Myocyte (in vitro differentiated cells): ENCODE measurements at regions not wholly inside any gene's neighbourhood (a gene's known extent, or its start where the extent isn't known, plus 50 kb on each side); places are given as distances from the start of the nearest gene placed in this dataset.
"Not testable (repeated sequence)": the region's sequence is repeated elsewhere in the genome, so short reads cannot be mapped to it uniquely, and the experiment has no call there.

Source experiments
- DNase-seq: peaks from one replicate; pipeline ENCODE4 v3.0.0-alpha.2; 2012; ENCODE audit warnings: low read depth

DNA sequence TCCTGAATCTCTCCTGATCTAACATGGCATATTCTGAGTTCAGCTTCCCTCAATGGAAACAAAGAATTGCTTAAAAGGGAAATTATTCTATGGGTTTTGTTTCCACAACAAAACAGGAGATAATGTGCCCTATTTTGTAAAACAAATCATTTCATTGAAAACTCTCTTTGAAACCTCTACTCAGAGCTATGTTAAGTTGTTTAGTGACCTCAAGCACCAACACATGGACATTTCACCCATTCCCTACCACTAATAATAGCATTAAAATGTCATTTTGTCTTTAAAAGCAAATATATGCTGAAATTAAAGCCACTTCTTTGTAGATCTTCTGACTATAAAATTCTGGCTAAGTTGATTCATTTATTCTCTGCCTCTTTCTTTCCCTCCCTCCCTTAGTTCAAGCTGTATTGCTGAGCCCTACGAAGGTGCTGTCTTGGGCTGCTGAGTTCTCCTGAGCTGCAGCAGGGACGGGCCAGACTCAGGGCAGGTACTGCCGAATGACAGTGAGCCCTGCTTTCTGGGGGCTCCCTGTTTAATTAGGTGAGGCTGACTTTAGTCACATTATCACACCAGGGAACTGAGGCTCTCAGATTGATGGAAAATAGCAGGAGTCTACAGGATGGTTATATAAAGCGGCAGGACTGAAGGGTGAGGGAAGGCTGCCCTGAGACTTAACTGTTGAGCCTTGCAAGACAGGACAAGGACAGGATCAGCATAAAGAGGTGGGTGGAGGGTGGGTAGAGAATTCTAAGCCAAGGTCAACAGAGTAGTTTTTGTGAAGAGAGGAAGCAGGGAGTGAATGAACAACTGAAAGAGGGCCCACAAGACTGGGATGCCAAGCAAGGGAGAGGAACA lies 1685.1 kb downstream of the SPATA31A7 start:
- DNase-seq = not testable (repeated sequence)

DNA sequence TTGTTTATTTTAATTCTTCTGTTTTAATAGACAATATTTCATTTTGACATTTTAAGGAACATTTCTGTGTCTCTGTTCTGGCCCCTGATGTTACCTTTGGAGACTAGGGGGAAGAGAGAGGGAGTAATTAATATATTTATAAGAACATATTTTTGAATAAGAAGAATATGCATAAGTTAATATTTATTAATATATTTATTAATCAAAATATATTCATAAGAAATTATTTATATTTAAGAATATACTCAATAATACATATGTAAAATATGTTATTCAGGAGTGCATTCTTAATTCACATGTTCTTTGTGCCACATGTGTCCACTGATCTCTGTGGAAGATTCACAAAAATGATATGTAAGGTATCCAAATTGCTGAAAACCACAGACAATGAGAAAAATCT lies 1687.7 kb downstream of the SPATA31A7 start:
- DNase-seq = not testable (repeated sequence)

DNA sequence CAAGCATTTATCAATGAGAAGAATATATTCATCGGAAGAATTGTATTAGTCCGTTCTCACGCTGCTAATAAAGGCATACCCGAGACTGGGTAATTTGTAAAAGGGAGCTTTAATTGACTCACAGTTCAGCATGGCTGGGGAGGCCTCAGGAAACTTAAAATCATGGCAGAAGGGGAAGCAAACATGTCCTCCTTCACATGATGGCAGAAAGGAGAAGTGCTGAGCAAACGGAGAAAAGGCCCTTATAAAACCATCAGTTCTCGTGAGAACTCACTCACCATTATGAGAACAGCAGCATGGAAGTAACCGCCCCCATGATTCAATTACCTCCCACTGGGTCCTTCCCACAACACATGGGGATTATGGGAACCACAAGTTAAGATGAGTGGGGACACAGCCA lies 1688.2 kb downstream of the SPATA31A7 start:
- DNase-seq = peak; percentile 13

DNA sequence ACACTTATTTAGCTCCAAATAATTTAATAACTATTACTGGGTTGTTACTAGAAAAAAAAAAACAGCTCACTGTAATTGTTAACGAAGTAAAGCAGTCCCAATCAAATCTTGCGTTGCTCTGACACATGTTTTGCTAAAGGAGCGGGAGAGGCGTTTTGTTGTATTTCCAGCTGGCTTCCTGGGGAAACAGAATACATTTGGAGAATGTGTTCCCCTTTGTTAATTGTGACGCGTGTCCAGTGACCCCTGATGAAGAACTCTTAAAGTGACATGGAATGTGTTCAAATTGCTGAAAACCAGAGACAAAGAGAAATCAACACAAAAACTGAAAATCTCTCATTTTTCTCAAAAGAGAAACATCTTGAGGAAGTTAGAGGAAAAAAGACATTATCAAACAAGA lies 1690.6 kb downstream of the SPATA31A7 start:
- not testable (repeated sequence) for DNase-seq

GRCh38 chr9:62880971-62881370 lies 1691.1 kb downstream of the SPATA31A7 start:
- not testable (repeated sequence) for DNase-seq

DNA sequence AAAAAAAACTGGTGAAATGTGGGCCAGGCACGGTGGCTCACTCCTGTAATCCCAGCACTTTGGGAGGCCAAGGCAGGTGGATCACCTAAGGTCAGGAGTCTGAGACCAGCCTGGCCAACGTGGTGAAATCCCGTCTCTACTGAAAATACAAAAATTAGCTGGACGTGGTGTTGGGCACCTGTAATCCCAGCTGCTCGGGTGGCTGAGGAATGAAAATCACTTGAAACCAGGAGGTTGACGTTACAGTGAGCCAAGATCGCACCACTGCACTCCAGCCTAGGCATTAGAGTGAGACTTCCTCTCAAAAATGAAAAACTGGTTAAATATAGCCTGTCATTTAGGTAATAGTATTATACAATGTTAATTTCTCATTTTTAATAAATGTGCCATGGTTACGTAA lies 1692.0 kb downstream of the SPATA31A7 start:
- DNase-seq = not testable (repeated sequence)

DNA sequence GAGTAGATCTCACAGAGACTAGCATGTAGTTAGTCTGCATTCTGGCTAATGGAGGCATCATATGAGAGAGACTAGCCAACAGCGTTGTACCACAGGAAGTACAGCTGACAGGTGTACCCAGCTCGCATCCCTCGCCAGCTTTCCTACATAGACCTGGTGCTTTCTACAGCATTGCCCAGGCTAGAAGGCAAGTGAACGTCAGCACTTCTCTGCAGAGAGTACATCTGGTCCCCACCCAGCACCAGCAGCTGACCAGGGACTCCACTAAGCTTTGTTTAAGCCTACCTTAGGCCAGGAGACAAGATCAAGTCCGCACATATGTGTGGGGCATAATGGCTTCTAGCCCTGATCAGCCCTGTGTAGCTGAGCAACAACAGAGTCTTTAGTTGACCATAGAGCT lies 1692.9 kb downstream of the SPATA31A7 start:
- DNase-seq = not testable (repeated sequence)

GRCh38 chr9:62896692-62897091 lies 1706.9 kb downstream of the SPATA31A7 start:
- not testable (repeated sequence) for DNase-seq

DNA sequence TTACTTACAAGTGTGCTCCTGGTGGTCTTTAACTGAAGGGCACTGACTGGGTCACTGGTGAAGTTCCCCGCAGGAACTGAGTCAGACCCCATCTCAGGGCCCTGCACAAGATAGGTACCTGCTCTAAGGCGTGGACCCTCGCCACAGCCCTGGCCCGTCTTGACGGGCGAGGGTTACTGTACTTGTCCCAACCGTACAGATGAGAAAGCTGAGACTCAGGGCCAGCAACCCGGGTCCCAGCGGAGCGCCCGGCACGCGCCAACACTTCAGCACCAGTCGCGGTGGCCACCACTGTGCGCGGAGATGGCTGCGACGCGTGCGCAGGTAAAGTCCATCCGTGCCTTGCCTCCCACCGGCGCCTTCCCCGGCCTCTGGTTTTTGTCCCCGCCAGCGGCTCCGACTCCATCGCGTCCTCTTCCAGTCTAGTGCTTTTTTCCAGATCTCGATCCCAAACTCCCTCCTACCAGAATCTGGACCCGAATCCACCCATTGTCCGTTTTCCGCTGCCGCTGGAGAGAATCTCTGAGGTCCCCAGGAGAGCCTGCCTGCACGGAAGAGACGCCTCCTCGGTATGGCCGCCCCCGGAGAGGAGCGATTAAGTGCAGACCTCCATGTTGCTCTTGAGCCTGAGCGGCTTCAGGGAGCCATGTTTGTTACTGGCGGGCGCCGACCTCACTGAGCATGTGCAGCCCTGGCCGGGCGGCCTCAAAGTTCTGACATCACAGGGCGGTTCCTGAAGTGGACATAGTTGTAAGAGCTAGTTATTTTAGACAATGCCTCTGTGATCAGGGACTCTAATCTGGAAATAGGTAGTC lies 1707.8 kb downstream of the SPATA31A7 start:
- peak; percentile 37 for DNase-seq

GRCh38 chr9:62899666-62900065 lies 1709.8 kb downstream of the SPATA31A7 start:
- DNase-seq = not testable (repeated sequence)

DNA sequence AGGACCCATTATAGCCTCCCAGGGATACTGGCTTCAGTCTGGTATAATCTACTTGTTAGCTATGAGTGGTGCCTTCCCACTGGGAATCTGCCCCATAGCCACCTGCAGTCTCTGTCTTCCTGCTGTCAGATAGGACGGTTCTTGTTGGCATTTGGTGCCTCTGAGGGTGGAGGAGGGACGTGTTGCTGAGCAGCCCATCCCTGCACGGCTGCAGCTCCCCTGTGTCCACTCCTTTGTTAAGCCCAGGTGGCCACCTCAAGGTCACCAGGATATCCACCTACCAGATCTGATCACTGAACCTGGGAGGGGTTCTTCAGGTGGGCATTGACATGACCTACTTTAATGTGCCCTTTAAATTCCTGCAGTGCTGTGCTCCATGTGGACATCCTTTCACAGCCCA lies 1714.2 kb downstream of the SPATA31A7 start:
- not testable (repeated sequence) for DNase-seq

GRCh38 chr9:62905722-62906121 lies 1715.9 kb downstream of the SPATA31A7 start:
- DNase-seq = not testable (repeated sequence)

DNA sequence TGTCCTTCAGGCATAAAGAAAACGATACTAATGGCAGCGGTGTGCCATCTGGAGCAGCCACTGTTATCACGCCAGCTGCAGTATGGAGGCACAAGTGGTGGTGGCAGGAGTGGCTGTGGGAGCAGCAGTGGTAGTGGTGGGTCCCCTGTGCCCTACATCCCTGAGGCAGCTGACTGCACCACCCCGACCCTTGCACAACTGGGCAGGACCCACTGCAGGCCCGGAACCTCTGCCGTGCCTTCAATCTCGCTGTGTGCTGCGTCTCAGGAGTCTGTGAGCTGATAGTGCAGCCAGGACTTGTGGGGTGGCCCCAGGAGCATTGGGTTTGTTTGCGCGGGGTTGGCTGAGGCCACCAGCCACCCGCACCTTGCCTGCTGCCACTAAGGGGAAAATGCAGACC lies 1718.0 kb downstream of the SPATA31A7 start:
- not testable (repeated sequence) for DNase-seq

GRCh38 chr9:62908271-62908670 lies 1718.4 kb downstream of the SPATA31A7 start:
- DNase-seq = not testable (repeated sequence)

DNA sequence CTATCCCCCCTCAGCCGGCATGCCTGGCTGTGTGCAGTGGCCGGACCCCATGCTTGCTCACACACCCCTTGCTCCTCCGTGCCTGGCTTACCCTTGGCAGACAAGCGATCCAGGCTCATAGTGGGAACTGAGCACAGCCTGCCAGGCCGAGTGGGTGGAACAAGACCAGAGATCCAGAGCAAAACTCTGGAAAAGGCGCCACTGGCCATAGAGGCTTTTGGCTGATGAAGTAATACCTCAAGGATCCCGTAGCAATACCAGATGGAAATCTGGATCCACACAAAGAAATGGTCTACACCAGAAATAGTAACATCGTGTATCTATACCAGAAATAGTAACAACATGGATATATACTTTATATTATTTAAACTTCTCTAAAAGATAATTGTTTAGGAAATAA lies 1719.6 kb downstream of the SPATA31A7 start:
- not testable (repeated sequence) for DNase-seq

DNA sequence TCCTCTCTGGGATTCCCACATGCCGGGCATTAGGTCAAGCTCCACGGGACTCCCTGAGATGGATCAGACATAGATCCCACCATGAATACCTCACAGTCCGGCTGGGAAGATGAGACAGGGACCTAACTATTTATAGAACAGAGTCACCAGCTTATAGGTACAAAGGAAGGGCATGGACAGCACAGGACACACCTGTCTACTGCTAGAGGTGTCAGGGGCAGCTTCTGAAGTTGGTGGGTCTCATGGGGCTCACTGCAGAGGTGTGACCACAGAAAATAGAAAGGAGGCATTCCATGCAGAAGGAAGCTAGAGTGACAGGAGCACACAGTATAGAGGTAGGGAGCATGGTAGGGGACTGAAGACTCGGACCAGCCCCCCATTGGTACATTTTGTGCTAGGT lies 1722.4 kb downstream of the SPATA31A7 start:
- not testable (repeated sequence) for DNase-seq

GRCh38 chr9:62915168-62915567 lies 1725.3 kb downstream of the SPATA31A7 start:
- not testable (repeated sequence) for DNase-seq

DNA sequence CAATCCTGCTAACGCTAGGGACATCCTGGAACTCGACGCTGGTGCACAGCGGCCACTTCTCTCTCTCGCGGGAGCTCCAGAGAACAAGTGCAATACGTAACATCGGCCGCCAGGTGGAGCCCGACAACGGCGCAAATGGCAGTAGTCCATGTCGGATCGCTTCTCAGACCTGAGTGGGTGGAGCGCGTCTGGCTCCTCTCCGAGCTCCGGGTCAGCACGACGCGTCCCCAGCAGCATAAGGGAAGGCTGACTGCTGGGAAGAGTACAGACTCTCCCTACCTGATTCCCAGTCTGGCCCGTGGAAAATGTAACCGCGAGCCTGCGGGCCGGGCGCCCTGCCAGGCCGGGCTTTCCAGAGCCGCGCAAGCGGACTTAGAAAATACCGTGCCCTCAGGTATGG lies 1725.8 kb downstream of the SPATA31A7 start:
- DNase-seq = not testable (repeated sequence)

GRCh38 chr9:62918648-62919385 lies 1729.0 kb downstream of the SPATA31A7 start:
- not testable (repeated sequence) for DNase-seq

DNA sequence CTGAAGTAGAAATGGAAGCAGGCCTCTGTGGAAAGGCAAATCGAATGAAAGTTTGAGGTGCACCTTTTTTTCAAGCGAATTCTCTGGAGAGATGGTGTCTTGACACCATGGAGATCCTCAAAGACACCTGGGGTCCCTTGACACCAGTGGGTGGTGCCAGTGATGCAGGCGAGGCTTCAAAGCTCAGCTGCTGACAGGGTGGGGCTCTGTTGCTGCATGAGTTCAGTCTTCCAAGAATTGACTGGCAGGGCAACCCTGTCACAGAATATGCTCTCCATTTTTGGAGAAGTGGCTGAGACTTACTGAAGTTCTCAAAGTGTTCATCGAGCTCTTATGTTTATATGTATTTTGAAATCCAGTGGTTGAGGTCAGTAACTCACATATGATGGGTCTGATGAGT lies 1741.6 kb downstream of the SPATA31A7 start:
- not testable (repeated sequence) for DNase-seq

DNA sequence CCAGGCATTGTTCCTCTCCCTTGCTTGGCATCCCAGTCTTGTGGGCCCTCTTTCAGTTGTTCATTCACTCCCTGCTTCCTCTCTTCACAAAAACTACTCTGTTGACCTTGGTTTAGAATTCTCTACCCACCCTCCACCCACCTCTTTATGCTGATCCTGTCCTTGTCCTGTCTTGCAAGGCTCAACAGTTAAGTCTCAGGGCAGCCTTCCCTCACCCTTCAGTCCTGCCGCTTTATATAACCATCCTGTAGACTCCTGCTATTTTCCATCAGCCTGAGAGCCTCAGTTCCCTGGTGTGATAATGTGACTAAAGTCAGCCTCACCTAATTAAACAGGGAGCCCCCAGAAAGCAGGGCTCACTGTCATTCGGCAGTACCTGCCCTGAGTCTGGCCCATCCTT lies 1763.0 kb downstream of the SPATA31A7 start:
- DNase-seq = not testable (repeated sequence)
